ENCODE measurements at regions not wholly inside any gene's neighbourhood (a gene's known extent, or its start where the extent isn't known, plus 50 kb on each side); places are given as distances from the start of the nearest gene placed in this dataset.

GRCh38 chr18:53894675-53895442, 329.6 kb downstream of the MBD2 start:
- Histone ChIP-seq H3K27ac (ENCODE audit: low read length) (no peak overlapping the region), H3K4me1 (ENCODE audit: control insufficient read depth in 1 of 2, extremely low read depth in 1 of 2, insufficient read depth in 2 of 2, low read length in 2 of 2) (no peaks in the 10 kb centered on the region), H3K4me3 (ENCODE audit: control insufficient read depth in 1 of 2, extremely low read depth in 1 of 2, low read length in 1 of 2) (no peak overlapping the region), H3K36me3 (ENCODE audit: control insufficient read depth in 2 of 2, extremely low read depth in 1 of 2, insufficient read depth in 1 of 2, low read length in 1 of 2) (no peaks in the 10 kb centered on the region), H3K9me3 (no peaks in the 10 kb centered on the region), H3K27me3 (replicated peaks in 1 of 2; ENCODE audit: control insufficient read depth in 2 of 2, extremely low read depth in 1 of 2, insufficient read depth in 2 of 2, low read length in 1 of 2) (no peaks in the 10 kb centered on the region)
- ATAC-seq (replicated peaks in 1 of 4) (no peak), DNase-seq (no peak)
- Mint-ChIP-seq H3K27me3 (peaks cover 0 to 5% of the 10 kb centered on the region in 2 donors), H3K4me1 (no peaks in the 10 kb centered on the region), H3K9me3 (peaks cover 0 to 8% (median 3%) of the 10 kb centered on the region in 3 donors), H3K27ac (no peak overlapping the region), H3K4me3 (no peak overlapping the region), H3K36me3 (no peaks in the 10 kb centered on the region)
- POLR2A ChIA-PET: interaction anchor here in 1 of 2 donors (0.6 kb wide), 1 partner anchor 10 kb away, joined by 5 read pairs; no protein-coding TSS in a partner anchor
- WGBS (ENCODE audit: insufficient coverage): no CpG with 5 or more reads among the region's 5 CpGs
- CTCF ChIA-PET: no interaction called here

DNA sequence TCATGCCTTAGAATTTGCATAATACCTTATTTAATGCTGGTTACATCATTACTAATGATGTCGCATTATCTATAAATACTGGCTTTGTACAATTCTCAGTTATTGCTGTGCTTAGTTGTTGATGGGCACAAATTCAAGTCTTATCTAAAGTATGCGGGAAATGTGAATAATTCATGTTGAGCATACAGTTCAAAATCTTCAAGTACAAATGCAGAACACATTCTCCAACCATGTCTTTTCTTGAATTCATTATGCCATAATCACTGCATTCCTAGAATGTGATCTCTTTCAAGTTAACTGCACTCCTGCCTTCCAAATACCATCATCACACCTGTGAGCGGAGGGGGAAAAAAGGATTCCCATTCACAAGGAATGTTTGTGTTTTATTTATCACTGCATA, 337.0 kb downstream of the MBD2 start:
- no peak for DNase-seq
- no peak overlapping the region for H3K27ac Mint-ChIP-seq
- Histone ChIP-seq H3K4me1 (ENCODE audit: control insufficient read depth in 1 of 2, extremely low read depth in 1 of 2, insufficient read depth in 2 of 2, low read length in 2 of 2) (no peaks in the 10 kb centered on the region), H3K4me3 (ENCODE audit: control insufficient read depth in 1 of 2, extremely low read depth in 1 of 2, low read length in 1 of 2) (no peak overlapping the region), H3K27ac (ENCODE audit: low read length) (no peak overlapping the region), H3K27me3 (replicated peaks in 1 of 2; ENCODE audit: control insufficient read depth in 2 of 2, extremely low read depth in 1 of 2, insufficient read depth in 2 of 2, low read length in 1 of 2) (peaks cover 0 to 4% of the 10 kb centered on the region in 2 experiments), H3K36me3 (ENCODE audit: control insufficient read depth in 2 of 2, extremely low read depth in 1 of 2, insufficient read depth in 1 of 2, low read length in 1 of 2) (no peaks in the 10 kb centered on the region), H3K9me3 (no peaks in the 10 kb centered on the region)
- H3K9me3 Mint-ChIP-seq: peaks cover 0 to 12% (median 0%) of the 10 kb centered on the region in 3 donors
- POLR2A ChIA-PET: no interaction called here
- no peaks in the 10 kb centered on the region for H3K4me1 Mint-ChIP-seq
- no peaks in the 10 kb centered on the region for H3K36me3 Mint-ChIP-seq
- peaks cover 0 to 7% of the 10 kb centered on the region in 2 donors for H3K27me3 Mint-ChIP-seq
- ATAC-seq (replicated peaks in 1 of 4): no peak
- CTCF ChIA-PET: no interaction called here
- 100% methylated on average over 1 of the region's 3 CpGs for WGBS (ENCODE audit: insufficient coverage)
- no peak overlapping the region for H3K4me3 Mint-ChIP-seq

GRCh38 chr18:53886058-53886457, 338.4 kb downstream of the MBD2 start:
- Histone ChIP-seq H3K4me1 (ENCODE audit: control insufficient read depth in 1 of 2, extremely low read depth in 1 of 2, insufficient read depth in 2 of 2, low read length in 2 of 2) (no peaks in the 10 kb centered on the region), H3K4me3 (ENCODE audit: control insufficient read depth in 1 of 2, extremely low read depth in 1 of 2, low read length in 1 of 2) (no peak overlapping the region), H3K9me3 (no peaks in the 10 kb centered on the region), H3K27ac (ENCODE audit: low read length) (no peak overlapping the region), H3K27me3 (replicated peaks in 1 of 2; ENCODE audit: control insufficient read depth in 2 of 2, extremely low read depth in 1 of 2, insufficient read depth in 2 of 2, low read length in 1 of 2) (peaks cover 0 to 6% of the 10 kb centered on the region in 2 experiments), H3K36me3 (ENCODE audit: control insufficient read depth in 2 of 2, extremely low read depth in 1 of 2, insufficient read depth in 1 of 2, low read length in 1 of 2) (no peaks in the 10 kb centered on the region)
- Mint-ChIP-seq H3K9me3 (peaks cover 0 to 17% (median 5%) of the 10 kb centered on the region in 3 donors), H3K4me1 (no peaks in the 10 kb centered on the region), H3K36me3 (no peaks in the 10 kb centered on the region), H3K4me3 (no peak overlapping the region), H3K27ac (no peak overlapping the region), H3K27me3 (peaks cover 0 to 5% of the 10 kb centered on the region in 2 donors)
- ChIA-PET POLR2A (no interaction called here), CTCF (no interaction called here)
- DNase-seq (no peak), ATAC-seq (replicated peaks in 1 of 4) (no peak)
- WGBS (ENCODE audit: insufficient coverage): no CpG with 5 or more reads among the region's 1 CpG

DNA sequence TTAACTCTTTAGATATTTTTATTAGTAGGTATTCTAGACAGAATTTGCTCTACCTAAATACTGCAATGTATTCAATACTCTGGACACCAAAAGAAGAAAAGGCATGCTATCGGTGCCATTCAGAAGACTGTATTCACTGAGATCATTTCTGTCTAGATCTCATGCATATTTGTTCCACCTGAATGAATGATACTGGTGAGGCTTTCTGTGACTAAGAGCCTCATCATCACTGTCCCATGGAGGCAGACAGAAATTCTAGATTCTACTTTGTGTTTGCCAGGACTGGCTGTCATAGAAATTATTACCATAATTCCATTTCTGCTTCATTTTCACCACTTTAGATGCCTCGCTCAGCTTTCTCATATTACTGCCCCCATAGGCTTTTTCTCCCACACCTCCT, 340.7 kb downstream of the MBD2 start:
- ATAC-seq (replicated peaks in 1 of 4) (no peak), DNase-seq (no peak)
- H3K9me3 ChIP-seq: no peaks in the 10 kb centered on the region
- Mint-ChIP-seq H3K36me3 (no peaks in the 10 kb centered on the region), H3K9me3 (peaks cover 0 to 17% (median 6%) of the 10 kb centered on the region in 3 donors), H3K4me3 (no peak overlapping the region), H3K27ac (no peak overlapping the region), H3K4me1 (no peaks in the 10 kb centered on the region), H3K27me3 (peaks cover 0 to 2% of the 10 kb centered on the region in 2 donors)
- CTCF ChIA-PET: no interaction called here
- H3K4me1 ChIP-seq (ENCODE audit: control insufficient read depth in 1 of 2, extremely low read depth in 1 of 2, insufficient read depth in 2 of 2, low read length in 2 of 2): no peaks in the 10 kb centered on the region
- no peak overlapping the region for H3K27ac ChIP-seq (ENCODE audit: low read length)
- POLR2A ChIA-PET: no interaction called here
- H3K27me3 ChIP-seq (replicated peaks in 1 of 2; ENCODE audit: control insufficient read depth in 2 of 2, extremely low read depth in 1 of 2, insufficient read depth in 2 of 2, low read length in 1 of 2): peaks cover 0 to 6% of the 10 kb centered on the region in 2 experiments
- H3K4me3 ChIP-seq (ENCODE audit: control insufficient read depth in 1 of 2, extremely low read depth in 1 of 2, low read length in 1 of 2): no peak overlapping the region
- WGBS (ENCODE audit: insufficient coverage): 80% methylated on average over 1 of the region's 2 CpGs
- no peaks in the 10 kb centered on the region for H3K36me3 ChIP-seq (ENCODE audit: control insufficient read depth in 2 of 2, extremely low read depth in 1 of 2, insufficient read depth in 1 of 2, low read length in 1 of 2)

DNA sequence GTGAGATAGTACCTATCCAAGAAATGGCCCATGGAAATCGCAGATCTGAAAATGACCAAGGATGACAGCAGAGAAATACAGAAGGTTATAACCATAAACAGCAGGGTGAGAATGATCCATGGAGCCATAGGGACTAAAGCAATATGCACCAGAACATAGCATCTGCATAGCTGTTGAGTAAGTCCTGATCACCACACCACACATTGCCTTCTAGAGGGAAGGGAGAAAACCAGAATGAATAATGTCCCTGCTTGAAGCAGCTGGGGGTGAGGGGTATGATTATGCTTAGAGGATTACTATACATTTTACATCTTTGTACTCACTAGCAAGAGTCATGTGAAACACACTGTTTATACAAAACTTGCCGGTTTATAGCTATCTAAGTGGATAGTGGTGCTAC, 350.4 kb downstream of the MBD2 start:
- ChIA-PET CTCF (no interaction called here), POLR2A (no interaction called here)
- WGBS (ENCODE audit: insufficient coverage): 100% methylated on average over 1 of the region's 2 CpGs
- Mint-ChIP-seq H3K9me3 (peaks cover 2 to 4% (median 3%) of the 10 kb centered on the region in 3 donors), H3K4me3 (no peak overlapping the region), H3K4me1 (no peaks in the 10 kb centered on the region), H3K27ac (no peak overlapping the region), H3K27me3 (no peaks in the 10 kb centered on the region), H3K36me3 (no peaks in the 10 kb centered on the region)
- no peaks in the 10 kb centered on the region for H3K27me3 ChIP-seq (replicated peaks in 1 of 2; ENCODE audit: control insufficient read depth in 2 of 2, extremely low read depth in 1 of 2, insufficient read depth in 2 of 2, low read length in 1 of 2)
- H3K4me1 ChIP-seq (ENCODE audit: control insufficient read depth in 1 of 2, extremely low read depth in 1 of 2, insufficient read depth in 2 of 2, low read length in 2 of 2): no peaks in the 10 kb centered on the region
- no peaks in the 10 kb centered on the region for H3K36me3 ChIP-seq (ENCODE audit: control insufficient read depth in 2 of 2, extremely low read depth in 1 of 2, insufficient read depth in 1 of 2, low read length in 1 of 2)
- no peak for DNase-seq
- H3K27ac ChIP-seq (ENCODE audit: low read length): no peak overlapping the region
- H3K9me3 ChIP-seq: no peaks in the 10 kb centered on the region
- no peak for ATAC-seq (replicated peaks in 1 of 4)
- H3K4me3 ChIP-seq (ENCODE audit: control insufficient read depth in 1 of 2, extremely low read depth in 1 of 2, low read length in 1 of 2): no peak overlapping the region

- WGBS (ENCODE audit: insufficient coverage): 100% methylated on average over 1 of the region's 5 CpGs
- H3K36me3 Mint-ChIP-seq: no peaks in the 10 kb centered on the region
These were observed 359.7 kb downstream of the MBD2 start for GRCh38 chr18:53864770-53865169.

More at GRCh38 chr18:53864770-53865169, 359.7 kb downstream of the MBD2 start:
- Mint-ChIP-seq H3K9me3 (peaks cover 0 to 11% (median 0%) of the 10 kb centered on the region in 3 donors), H3K4me3 (no peak overlapping the region), H3K27ac (no peak overlapping the region), H3K27me3 (no peaks in the 10 kb centered on the region), H3K4me1 (no peaks in the 10 kb centered on the region)
- H3K4me1 ChIP-seq (ENCODE audit: control insufficient read depth in 1 of 2, extremely low read depth in 1 of 2, insufficient read depth in 2 of 2, low read length in 2 of 2): no peaks in the 10 kb centered on the region
- ChIA-PET CTCF (no interaction called here), POLR2A (no interaction called here)
- no peaks in the 10 kb centered on the region for H3K36me3 ChIP-seq (ENCODE audit: control insufficient read depth in 2 of 2, extremely low read depth in 1 of 2, insufficient read depth in 1 of 2, low read length in 1 of 2)
- no peaks in the 10 kb centered on the region for H3K27me3 ChIP-seq (replicated peaks in 1 of 2; ENCODE audit: control insufficient read depth in 2 of 2, extremely low read depth in 1 of 2, insufficient read depth in 2 of 2, low read length in 1 of 2)
- H3K4me3 ChIP-seq (ENCODE audit: control insufficient read depth in 1 of 2, extremely low read depth in 1 of 2, low read length in 1 of 2): no peak overlapping the region
- H3K27ac ChIP-seq (ENCODE audit: low read length): no peak overlapping the region
- no peaks in the 10 kb centered on the region for H3K9me3 ChIP-seq
- no peak for DNase-seq
- no peak for ATAC-seq (replicated peaks in 1 of 4)

Data from T-cell (primary cell).